G401 (cell line): ENCODE measurements at regions not wholly inside any gene's neighbourhood (a gene's known extent, or its start where the extent isn't known, plus 50 kb on each side); places are given as distances from the start of the nearest gene placed in this dataset.
"Not testable (repeated sequence)": the region's sequence is repeated elsewhere in the genome, so short reads cannot be mapped to it uniquely, and the experiment has no call there.

Experiments
- DNase-seq: peaks from one replicate; pipeline ENCODE4 v3.0.0-alpha.2; 2015; ENCODE audit warnings: low spot score
- in situ Hi-C: cut with HindIII; loops from 2 replicates; pipeline ENCODE4 v1.10.0; 2016; ENCODE audit warnings: low sequenced_read_pairs, mixed read lengths

DNA sequence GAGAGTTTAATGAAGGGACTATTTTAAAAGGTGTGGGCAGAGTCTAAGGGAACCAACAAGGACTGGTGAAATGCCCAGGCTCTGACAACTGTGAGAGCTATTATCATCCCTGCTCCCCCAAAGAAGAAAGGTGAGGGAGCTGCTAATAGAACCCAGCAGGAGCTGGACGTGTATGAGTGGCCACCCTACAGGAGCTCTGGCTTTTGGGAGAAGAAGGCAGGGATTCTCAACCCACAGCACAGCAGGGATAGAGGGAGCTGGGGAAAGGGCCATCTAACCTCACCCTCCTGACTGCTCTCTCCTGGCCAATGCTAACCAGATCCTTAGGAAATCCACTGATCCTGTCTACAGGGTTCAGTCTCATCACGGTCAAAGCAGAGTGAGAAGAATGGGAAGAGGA, 57.1 kb downstream of the GRIN2B start:
- in situ Hi-C loops: no loop called here
- DNase-seq: no peak

DNA sequence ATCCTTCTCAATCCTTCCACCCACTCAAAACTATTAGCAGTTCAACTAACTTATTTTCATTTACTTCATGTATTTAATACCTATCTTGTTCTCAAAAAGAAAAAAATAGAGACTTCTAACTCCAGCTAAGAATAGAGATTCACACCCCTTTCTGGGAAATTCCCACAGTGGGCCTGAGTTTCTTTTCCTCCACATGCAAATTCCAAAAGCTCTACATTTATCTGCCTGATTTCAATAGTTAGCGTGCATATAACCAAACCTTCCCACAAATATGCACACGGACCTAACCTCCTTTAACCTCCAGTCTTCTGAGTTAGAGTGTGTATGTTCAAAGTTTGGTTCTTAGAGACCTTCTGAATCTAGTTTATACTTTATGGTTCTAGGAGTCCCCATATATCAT, 62.5 kb downstream of the GRIN2B start:
- DNase-seq: no peak
- in situ Hi-C loops: no loop called here

DNA sequence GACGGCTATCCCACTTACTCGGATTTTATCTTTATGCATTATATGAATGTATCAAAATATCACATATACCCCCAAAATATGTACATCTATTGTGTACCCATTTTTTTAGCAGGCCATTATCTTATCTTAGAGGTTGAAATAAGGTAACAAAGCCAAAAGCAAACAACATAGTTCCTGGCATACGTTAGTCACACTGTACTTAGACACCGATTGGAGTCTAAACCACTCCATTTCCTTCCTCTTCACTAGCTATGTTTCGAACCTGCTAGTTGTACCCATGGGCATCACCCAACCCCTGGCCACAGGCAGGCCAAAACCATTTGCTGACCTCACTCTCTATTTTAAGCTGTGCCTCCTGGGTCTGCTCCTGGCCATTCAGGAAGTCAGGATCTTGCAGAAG, 66.3 kb downstream of the GRIN2B start:
- DNase-seq: no peak
- in situ Hi-C loops: no loop called here

DNA sequence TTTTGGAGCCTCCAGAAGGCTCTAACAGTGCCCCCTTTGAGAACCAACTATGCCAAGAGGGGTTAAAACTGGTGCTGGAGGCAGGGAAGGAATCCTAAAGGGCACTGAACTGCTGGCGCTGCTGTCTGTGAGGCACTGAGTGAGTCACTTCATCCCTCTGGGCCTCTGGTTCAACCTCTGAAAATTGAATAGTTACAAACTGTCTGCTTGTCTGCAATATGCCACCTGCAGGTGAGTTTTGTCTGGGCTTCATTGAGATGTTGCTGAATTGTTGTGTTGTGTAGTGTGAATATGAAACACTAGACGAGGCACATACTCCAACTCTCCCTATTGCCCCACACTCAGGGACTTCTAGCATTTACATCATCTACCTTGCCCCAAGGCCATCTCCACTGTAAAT, 68.0 kb downstream of the GRIN2B start:
- in situ Hi-C loops: no loop called here
- DNase-seq: no peak

DNA sequence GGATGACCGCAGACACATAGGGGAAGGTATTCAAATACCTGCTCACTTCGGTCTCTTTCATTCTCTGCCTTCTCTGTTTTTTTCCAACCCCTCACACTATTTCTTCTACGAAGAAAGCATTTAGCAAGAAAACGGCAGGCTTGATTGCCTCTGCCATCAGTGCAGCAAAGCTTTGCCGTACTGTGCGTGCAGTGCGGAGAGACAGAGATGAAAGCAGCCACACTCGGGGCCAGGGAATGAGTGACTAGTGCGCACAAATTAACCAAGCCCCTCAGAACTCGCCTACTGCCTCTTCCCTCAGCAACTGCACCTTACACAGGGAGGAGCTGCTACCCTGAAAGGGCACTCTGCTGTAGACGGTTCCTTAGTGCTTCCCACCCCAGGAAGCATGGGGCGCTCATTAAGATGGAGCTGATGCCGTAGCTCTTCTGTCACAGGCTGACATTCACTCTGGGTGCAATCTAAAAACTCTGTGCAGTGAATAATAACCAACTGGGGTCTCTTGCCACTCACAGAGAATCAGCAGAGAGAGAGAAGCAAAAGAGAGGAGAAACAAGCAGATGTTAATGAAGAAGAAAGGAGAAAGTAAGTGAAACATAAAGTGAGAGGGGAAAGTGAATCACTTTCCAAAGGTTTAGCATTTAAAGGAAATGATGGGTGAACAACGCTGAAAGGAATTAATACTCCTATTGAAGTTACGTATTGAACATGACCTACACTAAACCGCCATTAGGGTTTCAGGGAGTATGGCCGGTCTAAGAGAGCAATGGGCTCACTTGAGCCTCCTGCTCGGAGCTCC, 69.4 kb downstream of the GRIN2B start:
- in situ Hi-C loops: no loop called here
- DNase-seq: no peak

DNA sequence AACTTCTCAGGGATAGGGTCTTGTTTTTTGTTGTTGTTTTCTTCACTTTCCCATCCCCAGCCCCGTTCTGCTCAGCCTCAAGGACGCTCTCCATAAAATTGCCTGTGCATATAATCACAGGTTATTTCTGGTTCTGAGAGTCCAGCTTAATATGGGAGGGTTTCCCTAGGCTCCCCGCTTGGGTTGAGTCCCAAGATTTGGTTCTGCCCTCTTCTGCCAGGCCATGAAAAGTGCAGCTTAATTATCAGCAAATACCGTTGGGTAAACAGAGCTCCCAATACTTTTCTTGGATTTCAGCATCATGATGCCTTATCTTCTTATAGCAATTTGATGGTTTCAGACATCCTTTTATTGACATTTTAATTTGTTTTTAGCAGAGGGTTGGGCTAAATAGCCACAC, 75.6 kb downstream of the GRIN2B start:
- no peak for DNase-seq
- in situ Hi-C loops: no loop called here

DNA sequence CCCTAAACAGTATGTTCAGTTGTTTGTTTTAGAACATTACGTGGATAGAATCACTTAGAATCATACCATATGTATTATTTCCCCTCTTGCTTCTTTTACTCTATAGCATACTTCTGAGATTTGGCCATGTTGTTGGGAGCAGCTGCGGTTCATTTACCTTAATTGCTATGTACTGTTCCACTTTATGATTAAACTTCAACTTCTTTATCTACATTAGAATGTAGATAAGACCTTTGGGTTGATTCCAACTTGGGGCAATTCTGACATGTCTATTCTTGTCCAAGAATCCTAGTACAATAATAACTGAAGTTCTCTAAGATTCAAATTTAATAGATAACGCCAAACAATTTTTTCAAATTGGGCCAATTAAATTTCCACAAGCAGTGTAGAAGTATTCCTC, 80.7 kb downstream of the GRIN2B start:
- in situ Hi-C loops: no loop called here
- no peak for DNase-seq

DNA sequence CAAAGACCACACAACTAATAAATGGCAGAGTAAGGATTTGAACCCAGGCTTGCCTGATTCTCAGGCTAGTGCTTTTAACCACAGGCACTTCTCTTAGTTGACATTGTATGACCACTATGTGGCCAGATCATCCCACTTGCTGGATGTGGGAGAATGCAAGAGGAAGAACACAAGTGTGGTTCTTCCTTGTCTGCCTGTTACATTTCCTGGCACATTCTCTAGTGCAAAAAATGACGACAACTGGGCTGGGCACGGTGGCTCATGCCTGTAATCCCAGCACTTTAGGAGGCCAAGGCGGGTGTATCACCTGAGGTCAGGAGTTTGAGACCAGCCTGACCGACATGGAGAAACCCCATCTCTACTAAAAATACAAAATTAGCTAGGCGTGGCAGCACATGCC, 83.0 kb downstream of the GRIN2B start:
- in situ Hi-C loops, DNase-seq: not testable (repeated sequence)

DNA sequence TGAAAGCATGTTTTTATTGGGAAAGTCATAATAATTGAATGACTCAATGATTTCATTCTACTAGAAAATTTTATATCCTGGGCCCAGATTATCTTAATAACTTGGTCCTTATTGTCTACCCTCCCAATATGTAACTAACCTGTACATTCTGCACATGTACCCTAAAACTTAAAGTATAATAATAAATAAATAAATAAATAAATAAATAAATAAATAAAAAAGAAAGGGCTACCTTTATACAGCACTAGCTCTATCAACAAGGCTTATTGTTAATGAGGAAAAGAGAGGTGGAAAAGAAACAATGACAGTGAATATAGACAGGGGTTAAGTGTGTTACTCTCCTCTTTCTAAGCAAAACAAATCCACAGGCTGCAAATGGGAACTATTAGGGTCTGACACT, 83.6 kb downstream of the GRIN2B start:
- in situ Hi-C loops: no loop called here
- no peak for DNase-seq

DNA sequence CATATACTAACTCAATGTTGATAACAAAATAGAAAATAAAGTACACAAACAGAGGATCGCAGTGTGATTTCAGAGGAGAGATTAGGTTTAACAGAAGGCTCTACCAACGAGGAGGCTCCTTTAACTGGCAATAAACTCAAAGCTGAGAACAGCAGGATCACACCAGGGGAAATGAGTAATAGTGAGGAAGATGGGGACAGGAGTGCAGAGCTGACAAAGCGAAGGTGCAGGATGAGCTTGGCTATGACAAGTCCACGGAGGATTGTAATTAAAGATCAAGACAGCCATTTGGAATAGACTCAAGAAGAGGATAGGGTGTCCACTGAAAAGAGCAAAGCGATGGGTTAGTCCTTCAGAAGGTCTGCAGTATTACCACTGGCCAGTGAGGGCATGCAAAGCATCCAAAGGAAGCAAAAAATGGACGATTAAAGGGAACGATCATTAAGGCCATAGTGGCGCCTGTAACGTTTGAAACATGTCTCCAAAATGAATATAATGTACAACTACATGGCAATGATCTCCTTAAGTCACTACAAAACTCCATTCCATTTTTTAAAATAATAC, 85.3 kb downstream of the GRIN2B start:
- in situ Hi-C loops: no loop called here
- no peak for DNase-seq

DNA sequence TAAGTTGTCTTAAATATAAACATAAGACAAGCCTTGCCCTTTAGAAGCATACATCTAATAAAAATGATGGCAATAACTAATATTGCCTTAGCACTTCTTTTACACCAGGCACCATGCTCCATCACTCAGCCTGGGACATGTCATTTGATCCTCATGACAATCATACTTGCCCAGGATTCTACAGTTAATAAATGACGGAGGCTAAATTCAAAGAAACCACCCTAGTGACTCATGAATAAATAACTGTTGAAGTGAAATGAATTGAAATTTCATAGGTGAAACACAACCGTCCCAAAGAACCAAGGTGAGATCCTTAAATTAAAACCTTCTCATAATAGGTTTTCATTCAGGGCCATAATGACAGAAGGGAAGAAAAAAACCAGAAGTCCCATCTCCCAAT, 89.5 kb downstream of the GRIN2B start:
- DNase-seq: no peak

DNA sequence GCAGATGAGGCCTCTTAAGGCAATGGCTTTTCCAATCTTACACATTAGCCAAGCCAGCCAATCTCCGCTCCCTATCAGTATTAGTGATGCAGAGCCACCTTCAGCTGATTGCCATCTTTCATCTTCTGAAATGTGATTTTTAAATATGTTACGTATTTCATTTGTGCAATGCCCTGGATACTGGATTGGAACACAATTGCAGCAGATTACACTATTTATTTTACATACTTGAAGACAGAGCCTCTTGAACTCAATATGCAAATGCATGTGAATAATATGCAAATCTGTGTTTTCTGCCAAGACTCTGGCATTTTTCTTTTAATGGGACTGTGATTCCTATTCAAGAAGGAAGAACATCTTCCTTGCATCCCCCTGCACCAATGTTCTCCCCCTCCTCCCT, 90.5 kb downstream of the GRIN2B start:
- in situ Hi-C loops: no loop called here
- DNase-seq: no peak

More for the DNA sequence above, 89.5 kb downstream of the GRIN2B start:
- in situ Hi-C loops: no loop called here

DNA sequence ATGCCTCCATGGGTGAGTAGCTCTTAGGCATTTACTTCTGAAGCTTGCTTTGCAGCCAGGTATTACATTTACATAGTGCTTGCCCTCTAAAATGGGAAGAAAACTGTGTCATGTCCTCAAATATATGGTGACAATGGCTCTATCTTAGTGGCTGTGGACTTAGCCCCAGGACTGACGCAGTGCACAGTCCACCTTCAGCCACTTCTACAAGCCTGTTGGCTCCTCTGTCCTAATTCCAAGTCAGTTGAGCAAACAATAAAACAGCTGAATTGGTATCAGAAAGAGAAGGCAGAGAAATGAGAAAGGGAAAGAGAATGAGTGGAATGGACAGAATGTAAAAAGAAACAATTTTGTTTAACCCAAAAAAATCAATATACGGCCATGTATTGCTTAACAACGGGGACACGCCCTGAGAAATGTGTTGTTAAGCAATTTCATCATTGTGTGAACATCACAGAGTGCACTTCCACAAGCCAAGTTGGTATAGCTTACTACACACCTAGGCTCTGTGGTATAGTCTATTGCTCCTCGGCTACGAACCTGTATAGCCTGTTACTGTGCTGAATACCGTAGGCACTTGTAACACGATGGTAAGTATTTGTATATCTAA, 93.5 kb downstream of the GRIN2B start:
- DNase-seq: no peak
- in situ Hi-C loops: no loop called here

DNA sequence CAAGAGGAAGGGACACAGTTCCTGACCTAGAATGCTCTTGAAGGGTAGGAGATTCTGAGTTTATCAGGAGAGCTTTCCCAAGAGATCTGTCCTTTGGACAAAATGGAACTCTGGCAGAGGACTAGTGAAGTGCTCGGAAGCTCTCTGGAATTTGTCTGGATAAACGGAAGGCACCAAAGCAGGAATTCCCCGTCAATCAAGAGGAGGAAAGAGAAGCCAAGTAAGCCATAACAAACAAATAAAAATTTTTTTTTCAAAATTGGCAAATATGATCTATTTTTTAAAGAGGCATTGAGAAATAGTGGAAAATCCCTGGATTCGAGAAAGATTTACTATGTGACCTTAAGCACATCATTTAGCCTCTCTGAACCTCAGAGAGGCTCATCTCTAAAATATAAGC, 99.2 kb downstream of the GRIN2B start:
- in situ Hi-C loops: no loop called here
- DNase-seq: no peak

DNA sequence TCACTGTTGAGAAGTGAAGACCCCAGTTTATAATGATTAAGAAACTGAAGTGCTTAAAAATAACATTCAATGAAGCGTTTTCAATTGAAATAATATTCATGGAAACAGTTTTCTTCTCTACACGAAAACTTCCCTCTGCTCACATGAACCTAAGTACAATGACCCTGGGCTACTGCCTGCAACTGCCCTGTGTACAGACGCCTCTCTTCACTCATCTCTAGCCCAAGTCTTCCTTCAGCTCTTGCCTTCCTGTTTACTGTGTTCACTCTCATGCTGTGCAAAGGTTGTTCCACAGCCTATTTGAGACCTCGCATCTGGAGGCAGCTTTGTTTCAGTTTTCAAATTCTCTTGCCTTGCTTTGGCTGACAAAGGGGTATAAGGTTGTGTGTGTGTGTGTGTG, 100.8 kb downstream of the GRIN2B start:
- no peak for DNase-seq
- in situ Hi-C loops: no loop called here

DNA sequence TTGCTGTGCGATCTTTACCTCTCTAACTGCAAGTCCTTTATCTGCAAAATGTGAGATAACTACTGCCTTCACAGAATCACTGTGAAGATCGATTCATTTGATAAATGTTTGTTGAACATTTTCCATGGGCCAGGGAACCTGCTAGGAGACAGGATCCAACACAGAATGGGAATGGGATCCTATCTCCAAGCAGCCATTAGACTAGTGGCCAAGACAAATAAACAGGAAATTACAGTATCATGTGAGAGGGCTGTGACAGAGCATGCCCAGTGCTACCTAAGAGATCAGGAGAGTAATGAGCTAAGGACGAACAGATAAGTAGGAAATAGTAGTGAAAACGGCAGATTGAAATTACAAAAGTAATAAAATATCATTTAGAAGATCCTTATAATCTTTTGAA, 105.7 kb downstream of the GRIN2B start:
- DNase-seq: no peak
- in situ Hi-C loops: no loop called here

DNA sequence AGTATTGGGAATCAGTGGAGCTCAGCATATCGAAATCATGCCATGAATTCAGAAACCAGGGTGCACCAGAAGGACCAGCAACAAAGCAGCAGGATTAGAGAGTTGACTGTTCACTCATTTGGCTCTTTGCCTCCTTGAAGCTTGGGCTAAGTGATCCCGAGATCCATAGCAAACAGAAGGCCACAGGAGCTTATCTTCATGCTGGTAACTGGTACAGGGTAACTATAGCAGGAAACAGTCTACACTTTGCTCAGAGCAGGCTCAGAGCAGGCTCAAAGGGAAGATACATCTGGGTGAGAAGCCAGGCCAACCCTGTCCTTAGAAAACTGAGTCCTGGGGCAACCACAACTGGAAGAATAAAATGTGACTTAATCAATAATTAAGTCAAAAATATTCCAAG, 111.1 kb downstream of the GRIN2B start:
- in situ Hi-C loops: no loop called here
- no peak for DNase-seq

DNA sequence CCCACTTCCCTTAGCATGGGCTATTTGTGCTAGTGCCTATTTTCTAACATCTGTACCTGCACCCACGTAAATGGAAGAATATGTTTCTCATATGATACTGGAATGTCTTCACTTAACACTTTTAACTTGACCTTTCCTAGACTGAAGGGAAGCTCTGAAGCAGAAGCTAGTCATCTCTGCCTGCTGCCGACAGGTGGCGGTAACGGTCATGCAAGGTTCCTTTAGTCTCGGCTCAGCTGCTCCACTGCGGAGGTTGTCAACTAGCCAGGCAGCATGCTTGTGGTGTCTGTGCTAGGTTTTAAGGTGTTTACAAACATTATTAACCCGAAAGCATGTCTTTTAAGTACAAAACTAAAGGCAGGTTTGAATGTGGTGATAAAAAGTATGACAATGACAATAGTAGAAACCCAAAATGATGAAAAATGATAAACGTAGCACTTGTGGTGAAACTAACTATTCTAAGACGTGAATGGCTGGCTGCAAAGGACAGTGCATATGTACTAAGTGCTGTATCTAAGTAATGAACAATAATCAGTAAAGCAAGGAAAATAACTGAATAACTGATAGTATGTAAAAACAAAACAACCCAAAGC, 117.2 kb downstream of the GRIN2B start:
- in situ Hi-C loops: no loop called here

DNA sequence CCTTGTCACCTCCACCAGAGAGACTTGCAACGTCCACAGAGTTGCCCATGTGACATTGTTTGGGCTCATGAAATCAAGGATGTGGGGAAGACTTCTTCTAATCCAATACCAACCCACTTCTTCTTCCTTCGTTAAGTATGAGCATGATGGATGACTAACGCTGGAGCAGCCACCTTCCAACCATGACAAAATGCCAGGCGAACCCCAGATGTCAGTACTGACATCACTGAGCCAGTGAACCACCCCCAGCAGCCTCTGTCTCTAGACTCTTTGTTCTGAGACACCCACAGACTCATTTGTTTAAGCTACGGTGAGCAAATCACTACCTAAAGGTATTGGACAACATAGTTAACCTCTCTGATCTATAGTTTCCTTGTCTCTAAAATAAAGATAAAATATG, 123.7 kb downstream of the GRIN2B start:
- no peak for DNase-seq
- in situ Hi-C loops: no loop called here

More for the DNA sequence above, 117.2 kb downstream of the GRIN2B start:
- DNase-seq: peak; percentile 80

DNA sequence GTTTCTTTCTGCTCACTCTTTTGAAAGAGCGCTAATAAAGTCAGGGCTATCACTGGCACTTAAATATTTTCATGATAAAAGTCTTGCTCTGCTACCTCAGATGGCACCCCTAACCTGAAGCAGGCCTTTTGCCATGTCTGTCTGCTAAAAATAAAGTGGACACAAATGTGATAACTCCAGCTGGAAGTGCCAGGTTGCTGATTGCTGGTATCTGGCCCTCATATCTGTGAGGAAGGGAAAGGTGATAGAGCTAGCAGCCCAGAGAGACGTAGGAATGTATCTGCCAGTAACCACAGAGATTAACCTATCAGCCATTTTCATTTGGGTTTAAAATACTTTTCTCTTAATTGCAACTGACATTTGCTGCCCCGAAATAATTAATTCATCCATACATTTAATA, 127.9 kb downstream of the GRIN2B start:
- in situ Hi-C loops: no loop called here
- DNase-seq: peak; percentile 91
